Ovary (tissue), 7 donors: ENCODE measurements at regions not wholly inside any gene's neighbourhood (a gene's known extent, or its start where the extent isn't known, plus 50 kb on each side); places are given as distances from the start of the nearest gene placed in this dataset.

Source experiments
- DNase-seq, 5 donors: peaks; one replicate each; pipeline ENCODE4 v3.0.0-alpha.2; 2019 to 2020
- H3K27ac ChIP-seq, 2 donors: fragments of 200-600 bp; one replicate each; pipeline versions ENCODE4 v1.5.1 to v1.8.0; 2019 to 2022
- H3K27me3 ChIP-seq: fragments of 200-600 bp; one replicate; pipeline ENCODE4 v1.8.0; 2022
- H3K36me3 ChIP-seq: fragments of 200-600 bp; sonication (generic); one replicate; pipeline ENCODE4 v1.5.1; 2019
- H3K4me1 ChIP-seq: one replicate; pipeline ENCODE4 v1.8.1; 2013; ENCODE audit warnings: mild to moderate bottlenecking, moderate library complexity; ENCODE audit not compliant: insufficient read depth
- H3K4me3 ChIP-seq: fragments of 200-600 bp; sonication (generic); one replicate; pipeline ENCODE4 v1.5.1; 2017
- H3K9me3 ChIP-seq, 2 donors: fragments of 200-600 bp in 1 of 2; sonication (generic) in 1 of 2; one replicate each; pipeline versions ENCODE4 v1.5.1 to v1.8.1; 2013 to 2019; ENCODE audit warnings: mild to moderate bottlenecking in 1 of 2, moderate library complexity in 1 of 2
- CTCF ChIP-seq, 3 donors: fragments of 450-650 bp in 2 of 3; fragments of 200-600 bp in 1 of 3; IDR thresholded peaks; one replicate each; pipeline versions ENCODE4 v1.5.1 to v1.8.0; 2016 to 2022; ENCODE audit warnings: antibody characterized with exemption in 3 of 3, mild to moderate bottlenecking in 1 of 3
- EP300 ChIP-seq: sonication (generic); formaldehyde crosslinking; IDR thresholded peaks from one replicate; pipeline ENCODE4 v1.6.1; 2017; ENCODE audit warnings: antibody characterized with exemption
- POLR2A ChIP-seq: fragments of 450-650 bp; IDR thresholded peaks from one replicate; pipeline ENCODE4 v1.6.1; 2017; ENCODE audit warnings: antibody characterized with exemption, mild to moderate bottlenecking, moderate library complexity
- WGBS, 3 donors: extraction: QIAGEN DNeasy Blood & Tissue Kit in 1 of 3; methylation state at CpG; one replicate each; pipeline versions ENCODE4 v1.1.5 to v1.1.7; 2013 to 2017; 5-methylcytosine and 5-hydroxymethylcytosine counted together
- intact Hi-C, 4 donors: fragments of 100-400 bp; cut with DNase I; formaldehyde crosslinking; loops; one replicate each; pipeline versions ENCODE4 v1.11.0 to v1.15.1; 2022 to 2023
- donor health status: DM: no; HTN: no; CAD: no; lungs with moderate emphysema.
- donor health status: DM: no; HTN: no; CAD: no.
- donor health status: Bipolar disorder and iron deficiency.
- donor health status: DM: no; HTN: no; CAD: no.
- donor health status: DM: yes; HTN: yes; CAD: no.

DNA sequence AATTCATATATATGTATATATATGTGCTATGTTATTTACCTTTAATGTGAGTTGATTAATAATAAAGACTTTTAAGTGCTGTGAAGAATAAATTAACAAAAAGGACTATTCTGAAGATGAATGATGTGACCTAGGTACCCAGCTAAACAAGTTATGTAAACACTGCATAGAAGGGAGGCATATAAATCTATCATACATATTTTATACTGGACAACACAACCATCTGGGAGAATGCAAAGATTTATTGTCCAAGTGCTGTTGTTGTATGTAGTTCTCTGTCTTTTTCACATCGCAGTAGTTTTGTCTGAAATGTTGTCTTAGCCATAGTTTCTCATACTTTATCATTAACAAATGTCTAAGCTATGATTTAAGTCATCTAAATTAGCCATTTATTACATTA lies 337.6 kb downstream of the PCDH18 start:
- no peak for DNase-seq
- H3K27ac ChIP-seq = no peak overlapping the region
- no peaks in the 10 kb centered on the region for H3K4me1 ChIP-seq
- no peak overlapping the region for H3K4me3 ChIP-seq
- no peak for TF ChIP-seq EP300
- no peak for TF ChIP-seq CTCF (IDR thresholded peaks at IDR 0.05)
- TF ChIP-seq POLR2A = no peak
- intact Hi-C loops = no loop called here
- no peaks in the 10 kb centered on the region for H3K27me3 ChIP-seq
- no peaks in the 10 kb centered on the region for H3K9me3 ChIP-seq
- WGBS, 3 donors = 56 to 59% (median 57%) methylated on average over 1 of the region's 1 CpG
- no peaks in the 10 kb centered on the region for H3K36me3 ChIP-seq

- Histone ChIP-seq H3K27me3 (no peaks in the 10 kb centered on the region), H3K27ac (no peak overlapping the region), H3K36me3 (no peaks in the 10 kb centered on the region), H3K4me1 (no peaks in the 10 kb centered on the region), H3K4me3 (no peak overlapping the region), H3K9me3 (no peaks in the 10 kb centered on the region)
- intact Hi-C loops = no loop called here
- TF ChIP-seq EP300 = no peak
- WGBS, 3 donors = 72 to 79% (median 73%) methylated on average over 1 of the region's 1 CpG
- DNase-seq = no peak
These were observed 338.7 kb downstream of the PCDH18 start for GRCh38 chr4:137193564-137193963.

GRCh38 chr4:137181293-137181899 lies 350.9 kb downstream of the PCDH18 start:
- TF ChIP-seq POLR2A = no peak
- TF ChIP-seq EP300 = no peak
- TF ChIP-seq CTCF (IDR thresholded peaks at IDR 0.05) = no peak
- no peaks in the 10 kb centered on the region for H3K27me3 ChIP-seq
- H3K36me3 ChIP-seq = no peaks in the 10 kb centered on the region
- H3K4me3 ChIP-seq = no peak overlapping the region
- no peaks in the 10 kb centered on the region for H3K9me3 ChIP-seq
- no peak overlapping the region for H3K27ac ChIP-seq
- no peak for DNase-seq
- WGBS, 3 donors = 89 to 97% (median 94%) methylated on average over 1 of the region's 1 CpG
- intact Hi-C loops = no loop called here
- H3K4me1 ChIP-seq = no peaks in the 10 kb centered on the region

DNA sequence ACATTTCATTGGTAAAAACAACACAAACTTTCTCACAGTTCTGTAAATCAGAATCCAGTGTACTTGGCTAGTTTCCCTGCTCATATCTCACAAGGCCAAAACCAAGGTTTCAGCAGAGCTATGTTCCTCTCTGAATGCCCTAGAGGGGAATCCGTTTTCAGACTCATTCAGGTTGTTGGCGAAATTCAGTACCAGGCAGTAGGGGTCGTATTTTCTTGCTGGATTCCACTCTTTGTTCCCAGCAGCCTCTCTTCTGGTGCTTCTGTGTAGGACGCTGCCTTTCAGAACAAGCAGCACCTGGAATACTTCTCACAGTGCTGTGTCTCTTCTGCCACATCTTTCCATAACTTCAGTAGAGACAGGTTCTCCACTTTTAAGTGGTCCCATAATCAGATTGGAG lies 351.9 kb downstream of the PCDH18 start:
- 47 to 51% (median 47%) methylated on average over 4 of the region's 4 CpGs for WGBS, 3 donors
- Histone ChIP-seq H3K9me3 (no peaks in the 10 kb centered on the region), H3K27ac (no peak overlapping the region), H3K27me3 (no peaks in the 10 kb centered on the region), H3K36me3 (no peaks in the 10 kb centered on the region), H3K4me3 (no peak overlapping the region), H3K4me1 (no peaks in the 10 kb centered on the region)
- no peak for TF ChIP-seq EP300
- no peak for TF ChIP-seq POLR2A
- no peak for TF ChIP-seq CTCF (IDR thresholded peaks at IDR 0.05)
- intact Hi-C loops = no loop called here
- no peak for DNase-seq

DNA sequence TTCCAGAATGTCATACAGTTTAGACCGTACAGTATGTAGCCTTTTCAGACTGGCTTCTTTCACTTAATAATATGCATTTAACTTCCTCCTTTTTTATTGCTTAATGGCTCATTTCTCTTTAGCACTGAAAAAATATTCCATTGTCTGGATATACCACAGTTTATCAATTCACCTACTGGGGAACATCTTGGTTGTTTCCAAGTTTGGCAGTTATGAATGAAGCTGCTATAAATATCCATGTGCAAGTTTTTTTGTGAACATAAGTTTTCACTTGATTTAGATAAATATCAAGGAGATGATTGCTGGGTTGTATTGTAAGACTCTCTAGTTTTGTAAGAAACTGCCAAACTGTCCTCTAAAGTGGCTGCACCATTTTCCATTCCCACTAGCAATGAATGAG lies 375.5 kb downstream of the PCDH18 start:
- H3K4me3 ChIP-seq = no peak overlapping the region
- no peaks in the 10 kb centered on the region for H3K27me3 ChIP-seq
- H3K4me1 ChIP-seq = no peaks in the 10 kb centered on the region
- intact Hi-C loops = no loop called here
- TF ChIP-seq POLR2A (no peak), CTCF (IDR thresholded peaks at IDR 0.05) (no peak), EP300 (no peak)
- no peaks in the 10 kb centered on the region for H3K36me3 ChIP-seq
- WGBS, 3 donors = 85 to 89% (median 87%) methylated on average over 1 of the region's 1 CpG
- no peaks in the 10 kb centered on the region for H3K9me3 ChIP-seq
- no peak overlapping the region for H3K27ac ChIP-seq
- DNase-seq = no peak
